Heart right ventricle (tissue), 16 donors: ENCODE measurements at regions not wholly inside any gene's neighbourhood (a gene's known extent, or its start where the extent isn't known, plus 50 kb on each side); places are given as distances from the start of the nearest gene placed in this dataset.

Experiments
- ATAC-seq, 8 donors: fragments of 200-7000 bp; cut with Tn5 transposase; one replicate each; pipeline ENCODE4 v1.9.1; 2020; ENCODE audit warnings: mild to moderate bottlenecking in 8 of 8, moderate library complexity in 8 of 8, moderate number of reproducible peaks in 1 of 8
- DNase-seq, 2 donors: peaks; one replicate each; pipeline ENCODE4 v3.0.0-alpha.2; 2020
- H3K27ac ChIP-seq, 10 donors: fragments of 200-600 bp; sonication (generic) in 2 of 10; one replicate each; pipeline versions ENCODE4 v1.5.0 to v1.8.0; 2020 to 2022; ENCODE audit warnings: mild to moderate bottlenecking in 3 of 10
- H3K27me3 ChIP-seq, 7 donors: fragments of 200-600 bp; one replicate each; pipeline ENCODE4 v1.8.0; 2021 to 2022; ENCODE audit warnings: mild to moderate bottlenecking in 2 of 7
- H3K36me3 ChIP-seq, 9 donors: fragments of 200-600 bp; sonication (generic) in 1 of 9; one replicate each; pipeline versions ENCODE4 v1.5.0 to v1.8.0; 2020 to 2022; ENCODE audit warnings: mild to moderate bottlenecking in 2 of 9
- H3K4me1 ChIP-seq, 9 donors: fragments of 200-600 bp; sonication (generic) in 1 of 9; one replicate each; pipeline versions ENCODE4 v1.5.0 to v1.8.0; 2020 to 2022; ENCODE audit warnings: mild to moderate bottlenecking in 4 of 9
- H3K4me3 ChIP-seq, 10 donors: fragments of 200-600 bp; sonication (generic) in 2 of 10; one replicate each; pipeline versions ENCODE4 v1.5.0 to v1.8.0; 2020 to 2022; ENCODE audit warnings: mild to moderate bottlenecking in 7 of 10, moderate library complexity in 2 of 10
- H3K9me3 ChIP-seq, 11 donors: fragments of 200-600 bp in 10 of 11; sonication (generic) in 2 of 11; one replicate each; pipeline versions ENCODE4 v1.5.0 to v1.8.0; 2013 to 2022; ENCODE audit warnings: mild to moderate bottlenecking in 2 of 11, control low read depth in 1 of 11, moderate library complexity in 1 of 11
- WGBS, 2 donors: extraction: QIAGEN DNeasy Blood & Tissue Kit; methylation state at CpG; one replicate each; pipeline ENCODE4 v1.1.7; 2013; ENCODE audit warnings: inconsistent platforms in 1 of 2; 5-methylcytosine and 5-hydroxymethylcytosine counted together
- intact Hi-C, 10 donors: fragments of 100-400 bp; cut with DNase I; formaldehyde crosslinking; loops; one replicate each; pipeline versions ENCODE4 v1.11.1 to v1.14.2; 2022
- TF ChIP-seq, protein P1 (sequence below), 9 donors: fragments of 200-600 bp; sonication (generic) in 2 of 9; IDR thresholded peaks; one replicate each; pipeline versions ENCODE4 v1.5.0 to v1.8.0; 2021 to 2022; ENCODE audit warnings: antibody characterized with exemption in 9 of 9, mild to moderate bottlenecking in 5 of 9, moderate library complexity in 1 of 9
- donor health status: Arrhythmogenic right ventricular cardiomyopathy.
- donor health status: ischemic (EF 13 %, LVEDD 7.1; RV severe dilation, severe dysfunction).
- donor health status: healthy with polysubstance abuse.
- donor health status: DM: no; HTN: yes; CAD: no.
- donor health status: DM: no; HTN: no; CAD: no.
- donor health status: ischemic (EF 25% LVEDD 6.9; RV normal size, moderate dysfunction).
- donor health status: ischemic (EF 25% LVEDD 5.7; RV mildly dilated, moderate dysfunction).
- donor health status: healthy.
- donor health status: DM: yes; HTN: yes; CAD: no.
- donor health status: Ischemic cardiomyopathy.
- donor health status: ischemic (EF 35%, LVEDD 5.7; RV mildly dilated, moderate dysfunction).
- donor health status: nonischemic (EF 11% LVEDD 7.7; RV severe dilation, severe dysfunction).
- donor health status: DM: yes; HTN: yes; CAD: no.
- donor health status: PGD.
- donor health status: ischemic (EF 29% LVEDD 5.4; RV normal size, mild dysfunction).
- donor health status: nonischemic (EF 23%, LVEDD 6.1; RV moderate dilation, normal function).

DNA sequence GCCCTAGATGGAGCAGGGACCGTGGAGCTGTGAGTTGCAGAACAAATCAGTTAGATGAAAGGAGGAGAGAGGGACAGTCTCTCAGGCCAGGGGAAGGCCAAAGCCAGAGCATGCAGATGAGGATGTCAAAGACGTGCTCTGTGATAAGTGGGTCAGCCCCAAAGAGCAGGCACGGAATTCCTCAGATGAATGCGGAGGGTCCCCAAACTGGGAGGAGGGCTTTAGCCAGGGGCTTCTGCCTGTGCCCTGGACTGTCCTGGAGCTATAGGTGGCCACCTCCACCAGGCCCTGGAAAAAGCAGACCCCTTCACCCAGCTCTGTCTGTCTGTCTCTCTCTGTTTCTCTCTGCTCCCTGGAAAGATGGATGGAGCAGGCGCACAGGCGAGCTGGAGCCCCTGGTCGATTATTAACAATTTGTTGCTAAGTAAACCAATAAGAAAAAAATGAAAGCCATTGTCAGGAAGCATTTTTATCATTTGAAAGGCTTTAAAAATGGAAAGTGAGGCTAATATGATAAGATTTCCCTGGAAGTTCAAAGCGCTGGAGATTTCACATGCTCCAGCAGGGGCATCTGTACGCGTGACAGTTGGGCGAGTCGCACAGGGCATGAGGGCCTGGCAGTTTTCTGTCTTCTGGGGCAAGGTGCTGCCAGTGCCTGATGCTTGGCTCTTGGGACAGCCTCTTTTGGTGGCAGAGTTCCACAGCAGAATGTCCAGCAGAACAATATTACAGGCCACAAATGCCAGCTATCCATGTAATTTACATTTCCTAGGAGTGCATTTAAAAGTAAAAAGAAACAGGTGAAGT lies 241.0 kb downstream of the GLI2 start:
- peaks cover 0 to 4% (median 0%) of the 10 kb centered on the region in 7 donors for H3K27me3 ChIP-seq
- no peaks in the 10 kb centered on the region for H3K4me1 ChIP-seq
- intact Hi-C loops = no loop called here
- DNase-seq (no peak), ATAC-seq (no peak)
- 89% methylated on average over 12 of the region's 12 CpGs for WGBS, 2 donors
- no peak overlapping the region for H3K27ac ChIP-seq
- TF ChIP-seq, protein P1, sequence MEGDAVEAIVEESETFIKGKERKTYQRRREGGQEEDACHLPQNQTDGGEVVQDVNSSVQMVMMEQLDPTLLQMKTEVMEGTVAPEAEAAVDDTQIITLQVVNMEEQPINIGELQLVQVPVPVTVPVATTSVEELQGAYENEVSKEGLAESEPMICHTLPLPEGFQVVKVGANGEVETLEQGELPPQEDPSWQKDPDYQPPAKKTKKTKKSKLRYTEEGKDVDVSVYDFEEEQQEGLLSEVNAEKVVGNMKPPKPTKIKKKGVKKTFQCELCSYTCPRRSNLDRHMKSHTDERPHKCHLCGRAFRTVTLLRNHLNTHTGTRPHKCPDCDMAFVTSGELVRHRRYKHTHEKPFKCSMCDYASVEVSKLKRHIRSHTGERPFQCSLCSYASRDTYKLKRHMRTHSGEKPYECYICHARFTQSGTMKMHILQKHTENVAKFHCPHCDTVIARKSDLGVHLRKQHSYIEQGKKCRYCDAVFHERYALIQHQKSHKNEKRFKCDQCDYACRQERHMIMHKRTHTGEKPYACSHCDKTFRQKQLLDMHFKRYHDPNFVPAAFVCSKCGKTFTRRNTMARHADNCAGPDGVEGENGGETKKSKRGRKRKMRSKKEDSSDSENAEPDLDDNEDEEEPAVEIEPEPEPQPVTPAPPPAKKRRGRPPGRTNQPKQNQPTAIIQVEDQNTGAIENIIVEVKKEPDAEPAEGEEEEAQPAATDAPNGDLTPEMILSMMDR (IDR thresholded peaks at IDR 0.05) = no peak
- peaks cover 0 to 6% (median 0%) of the 10 kb centered on the region in 11 donors for H3K9me3 ChIP-seq
- peaks cover 0 to 20% (median 0%) of the 10 kb centered on the region in 9 donors for H3K36me3 ChIP-seq
- no peak overlapping the region for H3K4me3 ChIP-seq

GRCh38 chr2:120977582-120978358 lies 242.1 kb downstream of the GLI2 start:
- no peak overlapping the region for H3K4me3 ChIP-seq
- intact Hi-C loops = no loop called here
- H3K4me1 ChIP-seq = no peaks in the 10 kb centered on the region
- H3K27ac ChIP-seq = no peak overlapping the region
- WGBS, 2 donors = 86 to 91% methylated on average over 25 of the region's 25 CpGs
- H3K9me3 ChIP-seq = peaks cover 0 to 6% (median 0%) of the 10 kb centered on the region in 11 donors
- TF ChIP-seq, protein P1 (IDR thresholded peaks at IDR 0.05) = no peak
- H3K27me3 ChIP-seq = peaks cover 0 to 4% (median 0%) of the 10 kb centered on the region in 7 donors
- H3K36me3 ChIP-seq = peaks cover 0 to 20% (median 0%) of the 10 kb centered on the region in 9 donors
- DNase-seq = no peak
- ATAC-seq = no peak

DNA sequence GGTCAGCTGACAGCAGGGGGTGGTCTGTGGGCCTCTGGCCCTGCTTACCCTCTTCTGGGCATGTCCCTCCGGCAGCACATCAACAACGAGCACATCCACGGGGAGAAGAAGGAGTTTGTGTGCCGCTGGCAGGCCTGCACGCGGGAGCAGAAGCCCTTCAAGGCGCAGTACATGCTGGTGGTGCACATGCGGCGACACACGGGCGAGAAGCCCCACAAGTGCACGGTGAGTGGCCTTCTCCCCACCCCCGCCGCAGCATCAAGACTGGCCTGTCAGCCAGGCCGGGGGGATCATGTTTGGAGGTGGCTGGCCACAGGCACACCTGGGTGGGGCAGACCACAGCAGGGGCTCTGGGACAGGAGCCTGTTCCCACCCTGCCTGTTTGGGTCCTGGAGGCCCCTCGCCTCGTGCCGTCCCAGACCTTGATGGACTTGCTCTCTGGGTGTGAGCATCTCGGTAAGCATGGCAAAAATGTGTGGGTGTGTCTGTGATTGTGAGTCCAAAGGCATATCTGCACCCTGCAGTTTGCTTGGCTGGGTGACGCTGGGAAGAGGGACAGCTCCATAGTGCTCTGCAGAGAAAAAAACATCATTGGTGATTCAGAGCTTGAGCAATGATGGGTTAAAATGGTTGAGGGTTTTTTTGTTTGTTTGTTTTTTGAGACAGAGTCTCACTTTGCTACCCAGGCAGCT lies 242.8 kb downstream of the GLI2 start:
- no peak for DNase-seq
- peaks cover 0 to 13% (median 0%) of the 10 kb centered on the region in 9 donors for H3K36me3 ChIP-seq
- intact Hi-C loops = no loop called here
- 89 to 90% methylated on average over 20 of the region's 20 CpGs for WGBS, 2 donors
- no peak overlapping the region for H3K4me3 ChIP-seq
- peaks cover 0 to 6% (median 0%) of the 10 kb centered on the region in 11 donors for H3K9me3 ChIP-seq
- H3K4me1 ChIP-seq = no peaks in the 10 kb centered on the region
- no peak for ATAC-seq
- H3K27ac ChIP-seq = no peak overlapping the region
- TF ChIP-seq, protein P1 (IDR thresholded peaks at IDR 0.05) = no peak
- peaks cover 0 to 4% (median 0%) of the 10 kb centered on the region in 7 donors for H3K27me3 ChIP-seq

DNA sequence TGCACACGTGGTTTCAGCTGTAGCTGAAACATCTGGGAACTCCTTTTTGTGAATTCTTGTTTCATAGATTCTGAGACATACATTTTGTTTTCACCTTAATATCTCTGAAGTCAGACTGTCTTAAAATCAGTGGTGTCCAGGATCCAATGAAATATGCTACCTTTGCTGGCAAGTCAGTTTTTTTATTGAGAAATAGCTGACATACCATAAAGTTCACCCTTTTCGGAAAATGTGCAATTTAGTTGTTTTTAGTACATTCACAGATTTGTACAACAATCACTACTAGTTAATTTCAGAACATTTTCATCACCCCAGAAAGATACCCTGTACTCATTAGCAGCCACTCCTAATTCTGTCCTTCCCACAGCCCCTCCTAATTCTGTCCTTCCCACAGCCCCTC lies 243.7 kb downstream of the GLI2 start:
- no peak overlapping the region for H3K27ac ChIP-seq
- H3K4me3 ChIP-seq = no peak overlapping the region
- WGBS, 2 donors = 38 to 69% methylated on average over 2 of the region's 2 CpGs
- H3K9me3 ChIP-seq = peaks cover 0 to 6% (median 0%) of the 10 kb centered on the region in 11 donors
- peaks cover 0 to 13% (median 0%) of the 10 kb centered on the region in 9 donors for H3K36me3 ChIP-seq
- DNase-seq (no peak), ATAC-seq (no peak)
- no peaks in the 10 kb centered on the region for H3K27me3 ChIP-seq
- intact Hi-C loops = no loop called here
- TF ChIP-seq, protein P1 (IDR thresholded peaks at IDR 0.05) = no peak
- no peaks in the 10 kb centered on the region for H3K4me1 ChIP-seq
